Naive thymus-derived CD8-positive, alpha-beta T cell (primary cell): ENCODE measurements at regions not wholly inside any gene's neighbourhood (a gene's known extent, or its start where the extent isn't known, plus 50 kb on each side); places are given as distances from the start of the nearest gene placed in this dataset.

ENCODE experiments used
- ATAC-seq, 2 donors: fragments of 150-1000 bp; cut with Tn5 transposase in 1 of 2; sonication (Bioruptor Pico), chemical (Tn5 transposase) in 1 of 2; 1 replicate in 1 of 2; 2 replicates in 1 of 2; pipeline ENCODE4 v1.10.0; 2021; ENCODE audit warnings: mild to moderate bottlenecking in 2 of 2, moderate library complexity in 2 of 2
- POLR2A ChIA-PET: fragments of 350-600 bp; sonication (Branson Sonifier 250); formaldehyde crosslinking; loops from one replicate; lab custom pipeline; 2021; ENCODE audit warnings: antibody characterized with exemption; lab: Charles Lee
- DNase-seq, 10 donors: peaks; one replicate each; pipeline versions ENCODE4 v3.0.0 to v3.0.0-alpha.2; 2020 to 2022
- H3K27ac Mint-ChIP-seq, 10 donors: one replicate each; pipeline ENCODE4 v1.8.0; 2020 to 2022; ENCODE audit warnings: mild to moderate bottlenecking in 10 of 10, mixed read lengths in 10 of 10, moderate library complexity in 4 of 10, inconsistent platforms in 1 of 10
- H3K27me3 Mint-ChIP-seq, 5 donors: one replicate each; pipeline ENCODE4 v1.8.0; 2021 to 2022; ENCODE audit warnings: mixed read lengths in 5 of 5
- H3K36me3 Mint-ChIP-seq, 3 donors: one replicate each; pipeline ENCODE4 v1.8.0; 2020 to 2022; ENCODE audit warnings: mixed read lengths in 3 of 3, mild to moderate bottlenecking in 2 of 3, inconsistent platforms in 1 of 3
- H3K4me1 Mint-ChIP-seq, 4 donors: one replicate each; pipeline ENCODE4 v1.8.0; 2021 to 2022; ENCODE audit warnings: mixed read lengths in 4 of 4
- H3K4me3 Mint-ChIP-seq, 10 donors: one replicate each; pipeline ENCODE4 v1.8.0; 2020 to 2022; ENCODE audit warnings: mild to moderate bottlenecking in 10 of 10, mixed read lengths in 10 of 10, moderate library complexity in 6 of 10, inconsistent platforms in 1 of 10
- H3K9me3 Mint-ChIP-seq, 9 donors: one replicate each; pipeline ENCODE4 v1.8.0; 2020 to 2022; ENCODE audit warnings: mixed read lengths in 9 of 9, mild to moderate bottlenecking in 3 of 9, inconsistent platforms in 1 of 9, moderate library complexity in 1 of 9

DNA sequence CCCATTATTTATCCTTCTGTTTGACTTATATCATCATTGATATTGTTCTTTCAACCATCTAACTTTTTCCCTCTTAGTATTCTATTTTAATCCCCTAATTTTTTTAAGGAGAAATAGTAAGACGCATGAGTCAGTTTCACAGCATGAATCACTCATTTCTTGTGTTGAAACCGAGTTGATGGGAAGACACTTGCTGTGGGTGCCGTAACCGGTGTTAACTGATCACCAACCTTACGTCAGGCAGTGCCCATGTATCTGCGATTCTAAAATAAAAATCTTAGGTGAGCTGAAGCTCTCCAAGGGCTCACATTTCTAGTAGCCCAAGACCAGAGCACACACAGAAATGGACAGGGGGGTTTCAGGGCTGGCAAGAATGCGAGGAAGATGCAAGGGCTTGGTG, 348.1 kb downstream of the GALR1 start:
- Mint-ChIP-seq H3K27ac (no peak overlapping the region), H3K4me1 (no peaks in the 10 kb centered on the region), H3K4me3 (no peak overlapping the region), H3K27me3 (peaks cover 0 to 3% (median 3%) of the 10 kb centered on the region in 5 donors), H3K9me3 (no peaks in the 10 kb centered on the region), H3K36me3 (no peaks in the 10 kb centered on the region)
- POLR2A ChIA-PET: no interaction called here
- ATAC-seq (no peak), DNase-seq (no peak)

DNA sequence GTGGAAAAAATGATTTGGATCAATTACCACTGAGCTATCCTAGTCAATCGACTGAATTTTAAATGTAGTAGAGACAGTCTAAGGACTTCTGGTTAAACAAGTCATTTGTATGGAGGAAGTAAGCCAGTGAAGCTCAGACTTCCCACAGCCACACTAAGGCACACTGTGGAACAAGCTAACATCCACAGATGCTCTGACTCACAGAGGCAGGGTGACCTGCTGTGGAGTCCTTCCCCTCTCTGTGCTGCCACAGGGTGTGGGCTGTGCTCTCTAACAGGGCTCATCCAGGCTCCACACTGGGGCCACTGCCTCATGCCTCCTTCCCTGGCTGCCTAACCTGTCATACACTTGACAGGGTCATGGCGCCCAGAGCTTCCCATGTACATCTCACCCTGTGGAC, 351.0 kb downstream of the GALR1 start:
- Mint-ChIP-seq H3K27me3 (peaks cover 0 to 3% (median 2%) of the 10 kb centered on the region in 5 donors), H3K9me3 (no peaks in the 10 kb centered on the region), H3K4me3 (no peak overlapping the region), H3K27ac (no peak overlapping the region), H3K36me3 (no peaks in the 10 kb centered on the region), H3K4me1 (no peaks in the 10 kb centered on the region)
- ATAC-seq: no peak
- POLR2A ChIA-PET: no interaction called here
- no peak for DNase-seq

DNA sequence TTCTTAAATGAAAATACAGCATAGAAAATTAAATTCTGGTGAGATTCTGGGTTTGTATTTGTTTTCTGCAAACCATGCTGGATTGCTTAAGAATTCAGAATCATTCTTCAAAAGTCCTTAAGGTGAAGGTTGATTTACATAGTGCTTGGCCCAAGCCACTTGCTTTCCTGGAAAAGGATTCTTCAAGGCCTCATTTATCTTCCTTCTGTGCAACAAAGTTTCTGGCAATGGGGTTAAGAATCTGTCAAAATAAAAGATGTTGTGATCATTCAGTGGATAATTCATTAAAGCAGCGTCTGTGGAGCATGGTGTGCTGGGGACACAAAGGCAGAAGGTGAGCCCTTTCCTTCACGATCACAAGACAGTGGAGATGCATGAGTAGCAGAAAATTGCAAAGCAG, 351.9 kb downstream of the GALR1 start:
- H3K4me1 Mint-ChIP-seq: no peaks in the 10 kb centered on the region
- POLR2A ChIA-PET: no interaction called here
- H3K9me3 Mint-ChIP-seq: no peaks in the 10 kb centered on the region
- no peaks in the 10 kb centered on the region for H3K36me3 Mint-ChIP-seq
- DNase-seq (no peak), ATAC-seq (no peak)
- H3K27me3 Mint-ChIP-seq: peaks cover 2 to 10% (median 4%) of the 10 kb centered on the region in 5 donors
- no peak overlapping the region for H3K4me3 Mint-ChIP-seq
- H3K27ac Mint-ChIP-seq: no peak overlapping the region

DNA sequence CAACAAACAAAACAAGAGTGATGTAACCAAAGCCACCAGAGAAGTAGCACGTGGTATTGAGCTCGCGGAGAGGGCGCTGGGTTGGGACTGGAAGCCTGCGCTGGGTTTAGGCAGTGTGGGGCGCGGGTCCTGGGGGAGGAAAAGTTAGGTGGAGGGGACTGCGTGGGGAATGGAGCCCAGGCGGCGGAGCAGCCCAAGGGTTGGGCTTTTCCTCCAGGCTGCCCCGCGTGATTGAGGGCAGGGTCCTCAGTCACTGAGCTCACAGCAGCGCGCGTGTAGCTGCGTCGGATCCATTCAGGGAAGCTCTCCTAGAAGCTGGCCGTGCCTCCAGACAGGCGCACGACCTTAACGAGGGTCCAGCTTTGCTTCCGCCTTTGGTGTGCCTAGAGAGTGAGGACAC, 357.4 kb downstream of the GALR1 start:
- H3K27ac Mint-ChIP-seq: no peak overlapping the region
- POLR2A ChIA-PET: no interaction called here
- H3K9me3 Mint-ChIP-seq: no peaks in the 10 kb centered on the region
- no peak for ATAC-seq
- peaks cover 0 to 16% (median 5%) of the 10 kb centered on the region in 5 donors for H3K27me3 Mint-ChIP-seq
- no peak for DNase-seq
- no peak overlapping the region for H3K4me3 Mint-ChIP-seq
- no peaks in the 10 kb centered on the region for H3K36me3 Mint-ChIP-seq
- H3K4me1 Mint-ChIP-seq: no peaks in the 10 kb centered on the region

DNA sequence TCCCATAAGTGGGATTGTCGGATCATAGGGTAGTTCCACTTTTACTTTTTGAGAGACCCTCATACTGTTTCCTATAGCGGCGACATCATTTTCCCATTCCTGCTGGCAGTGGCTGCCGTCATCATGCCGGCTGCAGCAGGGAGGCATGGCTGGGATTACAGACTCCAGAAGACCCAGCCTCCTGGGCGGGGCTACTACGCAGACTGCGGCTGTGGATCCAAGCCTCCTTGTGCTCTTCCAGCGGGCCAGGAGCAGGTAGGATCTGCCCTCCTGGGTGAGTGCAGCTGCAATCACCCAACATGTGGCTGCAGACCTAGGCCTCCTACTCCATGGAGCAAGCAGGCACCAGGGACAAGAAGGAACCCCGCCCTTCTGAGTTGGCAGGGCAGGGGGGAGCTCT, 359.2 kb downstream of the GALR1 start:
- Mint-ChIP-seq H3K4me1 (no peaks in the 10 kb centered on the region), H3K27ac (no peak overlapping the region), H3K36me3 (no peaks in the 10 kb centered on the region), H3K4me3 (no peak overlapping the region), H3K27me3 (peaks cover 0 to 24% (median 7%) of the 10 kb centered on the region in 5 donors), H3K9me3 (no peaks in the 10 kb centered on the region)
- POLR2A ChIA-PET: no interaction called here
- ATAC-seq (no peak), DNase-seq (no peak)

DNA sequence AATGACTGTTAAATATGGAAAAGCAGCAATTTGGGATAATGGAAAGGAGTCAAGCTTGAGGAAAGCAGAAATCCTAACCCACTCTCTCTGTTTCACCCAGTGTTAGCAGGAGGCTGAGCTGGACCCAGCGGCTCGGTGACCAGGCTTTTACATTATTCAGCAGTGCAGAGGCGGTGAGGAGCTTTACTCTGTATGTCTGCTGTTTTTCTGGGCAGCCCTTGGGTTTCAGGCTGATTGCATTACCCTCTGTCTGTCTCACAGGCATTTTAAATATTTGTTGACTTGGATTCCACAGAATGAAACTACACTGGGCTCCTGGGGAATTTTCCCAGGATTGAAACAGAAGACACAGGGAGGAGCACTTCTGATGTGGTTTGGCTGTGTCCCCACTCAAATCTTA, 368.0 kb downstream of the GALR1 start:
- Mint-ChIP-seq H3K36me3 (no peaks in the 10 kb centered on the region), H3K9me3 (no peaks in the 10 kb centered on the region), H3K27me3 (peaks cover 0 to 29% (median 4%) of the 10 kb centered on the region in 5 donors), H3K4me1 (peaks cover 0 to 10% (median 3%) of the 10 kb centered on the region in 4 donors), H3K4me3 (no peak overlapping the region), H3K27ac (no peak overlapping the region)
- no peak for DNase-seq
- POLR2A ChIA-PET: no interaction called here
- no peak for ATAC-seq

DNA sequence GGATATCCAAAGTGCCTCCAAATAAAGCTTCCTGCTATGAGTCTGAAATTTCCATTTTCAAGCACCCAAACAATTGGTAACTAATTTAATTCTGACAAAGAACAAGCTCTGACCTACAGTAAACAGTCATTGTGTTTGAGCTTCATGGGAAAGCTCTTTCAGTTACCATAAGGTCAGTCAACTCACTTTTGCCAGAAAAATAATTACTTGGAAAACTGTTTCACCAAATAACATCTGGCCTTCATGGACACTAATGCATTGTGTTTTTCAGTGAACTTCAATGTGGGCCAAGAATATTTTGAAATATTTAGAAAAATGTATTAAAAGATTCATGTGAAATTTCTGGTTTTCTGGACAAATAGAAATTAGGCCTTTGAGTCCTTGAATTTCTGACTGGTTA, 369.9 kb downstream of the GALR1 start:
- Mint-ChIP-seq H3K27me3 (peaks cover 0 to 20% (median 0%) of the 10 kb centered on the region in 5 donors), H3K9me3 (no peaks in the 10 kb centered on the region), H3K4me1 (peaks cover 0 to 10% (median 3%) of the 10 kb centered on the region in 4 donors), H3K4me3 (no peak overlapping the region), H3K27ac (no peak overlapping the region), H3K36me3 (no peaks in the 10 kb centered on the region)
- POLR2A ChIA-PET: no interaction called here
- ATAC-seq (no peak), DNase-seq (no peak)

DNA sequence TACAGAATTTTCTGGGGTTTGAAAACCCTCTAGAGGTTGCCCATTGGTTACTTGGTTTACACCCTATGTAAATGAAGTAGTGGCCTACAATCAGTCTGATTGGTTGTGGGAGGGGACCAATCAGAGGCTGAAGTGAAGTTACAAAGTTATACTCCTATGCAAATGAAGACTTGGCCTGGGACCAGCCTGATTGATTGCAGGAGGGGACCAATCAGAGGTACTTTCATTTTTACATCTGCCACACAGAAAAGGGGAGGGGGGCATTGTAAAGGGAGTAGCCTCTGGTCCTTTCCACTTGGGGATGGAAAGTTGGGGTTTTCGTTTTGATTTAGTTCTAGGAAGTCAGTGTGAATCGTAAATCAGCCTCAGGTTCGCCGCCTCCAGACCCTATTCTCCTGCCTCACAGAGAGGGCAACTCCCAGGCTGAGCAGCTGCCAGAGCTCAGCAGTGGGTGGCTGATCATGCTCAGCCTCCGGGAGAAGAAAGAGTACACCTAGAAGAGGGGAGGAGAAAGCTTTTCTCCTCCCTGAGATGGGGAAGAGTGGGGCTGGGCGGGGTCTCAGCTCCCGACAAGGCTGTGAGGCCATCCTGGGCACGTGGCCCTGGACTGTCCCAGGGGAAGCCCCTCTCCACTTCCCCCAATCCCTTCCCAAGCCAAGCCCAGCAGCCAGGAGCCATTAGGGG, 372.5 kb downstream of the GALR1 start:
- peaks cover 0 to 9% (median 0%) of the 10 kb centered on the region in 5 donors for H3K27me3 Mint-ChIP-seq
- POLR2A ChIA-PET: no interaction called here
- H3K36me3 Mint-ChIP-seq: no peaks in the 10 kb centered on the region
- ATAC-seq: peak in 1 of 2 donors; percentile 23
- peaks cover 0 to 10% (median 3%) of the 10 kb centered on the region in 4 donors for H3K4me1 Mint-ChIP-seq
- H3K27ac Mint-ChIP-seq: peak overlapping the region in 2 of 10 donors; percentile 8 to 74
- DNase-seq: peak in 1 of 10 donors; percentile 17
- H3K4me3 Mint-ChIP-seq: peak overlapping the region in 5 of 10 donors; percentile 17 to 62 (median 36)
- H3K9me3 Mint-ChIP-seq: no peaks in the 10 kb centered on the region

DNA sequence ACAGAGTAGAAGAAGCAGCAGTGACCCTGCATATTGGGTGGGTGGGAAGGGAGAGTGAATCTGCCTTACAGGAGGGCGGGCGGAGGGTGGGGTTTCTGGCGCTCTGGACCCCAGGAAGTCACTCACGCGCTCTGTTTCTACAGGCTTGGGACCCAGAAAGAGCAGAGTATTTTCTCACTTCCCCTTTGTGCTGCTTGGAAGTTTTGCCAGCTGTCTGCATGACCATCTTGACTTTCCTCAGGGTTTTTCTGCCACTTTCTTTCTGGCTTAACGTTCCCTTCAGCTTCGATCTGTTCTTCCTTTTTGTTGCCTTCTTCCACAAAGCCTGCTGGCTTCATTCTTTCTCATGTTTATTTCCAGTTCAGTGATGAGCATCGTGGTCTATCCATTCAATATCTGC, 383.1 kb downstream of the GALR1 start:
- POLR2A ChIA-PET: no interaction called here
- H3K4me1 Mint-ChIP-seq: no peaks in the 10 kb centered on the region

DNA sequence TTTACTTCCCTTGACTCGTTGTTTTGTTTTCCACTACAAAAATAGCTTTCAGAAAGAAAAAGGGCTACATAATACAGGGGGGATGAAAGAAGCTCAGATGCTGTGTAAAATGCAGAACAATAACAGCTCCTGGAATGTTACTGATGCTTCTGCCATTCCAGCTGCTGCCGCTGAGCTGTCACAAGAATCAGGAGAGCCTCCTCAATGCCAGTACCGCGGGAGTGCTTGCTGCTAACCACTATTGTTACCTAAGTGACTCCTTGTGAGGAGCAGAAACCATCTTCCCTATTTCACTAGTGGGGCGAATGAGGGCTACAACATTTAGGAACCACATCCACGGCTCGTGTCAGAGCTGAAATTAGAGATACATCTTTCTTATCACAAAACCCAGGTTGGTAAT, 384.8 kb downstream of the GALR1 start:
- no peak for DNase-seq
- Mint-ChIP-seq H3K4me1 (no peaks in the 10 kb centered on the region), H3K9me3 (peaks cover 0 to 13% (median 0%) of the 10 kb centered on the region in 9 donors), H3K36me3 (peaks cover 0 to 7% (median 0%) of the 10 kb centered on the region in 3 donors), H3K4me3 (no peak overlapping the region), H3K27ac (no peak overlapping the region), H3K27me3 (peaks cover 9 to 69% (median 42%) of the 10 kb centered on the region in 5 donors)
- ATAC-seq: no peak
- POLR2A ChIA-PET: no interaction called here

More for the DNA sequence above, 383.1 kb downstream of the GALR1 start:
- DNase-seq (no peak), ATAC-seq (no peak)
- H3K36me3 Mint-ChIP-seq: peaks cover 0 to 7% (median 0%) of the 10 kb centered on the region in 3 donors
- H3K27me3 Mint-ChIP-seq: peaks cover 9 to 54% (median 25%) of the 10 kb centered on the region in 5 donors
- H3K4me3 Mint-ChIP-seq: no peak overlapping the region
- H3K27ac Mint-ChIP-seq: no peak overlapping the region
- H3K9me3 Mint-ChIP-seq: peaks cover 0 to 15% (median 0%) of the 10 kb centered on the region in 9 donors

DNA sequence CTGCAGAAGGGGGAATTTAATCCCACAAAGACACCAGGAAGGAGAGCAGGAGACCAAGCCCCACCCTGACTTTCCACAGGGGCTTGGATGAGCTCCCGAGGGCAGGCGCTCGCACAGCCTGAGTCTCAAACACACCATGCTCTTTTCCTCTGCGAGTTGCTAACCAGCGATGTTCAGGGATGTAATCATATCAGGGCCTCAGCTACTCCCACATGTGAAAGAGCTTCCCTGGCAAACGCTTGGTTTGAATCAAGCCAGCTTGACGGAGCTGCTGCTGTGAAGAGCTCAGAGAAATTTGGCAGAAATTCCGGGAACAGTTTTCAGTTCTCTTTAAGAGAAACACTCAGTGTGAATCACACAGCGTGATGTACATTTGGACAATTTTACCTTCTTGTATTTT, 385.8 kb downstream of the GALR1 start:
- POLR2A ChIA-PET: no interaction called here
- peaks cover 9 to 78% (median 44%) of the 10 kb centered on the region in 5 donors for H3K27me3 Mint-ChIP-seq
- no peaks in the 10 kb centered on the region for H3K4me1 Mint-ChIP-seq
- H3K36me3 Mint-ChIP-seq: peaks cover 0 to 7% (median 0%) of the 10 kb centered on the region in 3 donors
- ATAC-seq: no peak
- peaks cover 0 to 13% (median 0%) of the 10 kb centered on the region in 9 donors for H3K9me3 Mint-ChIP-seq
- H3K27ac Mint-ChIP-seq: no peak overlapping the region
- H3K4me3 Mint-ChIP-seq: no peak overlapping the region
- DNase-seq: no peak

DNA sequence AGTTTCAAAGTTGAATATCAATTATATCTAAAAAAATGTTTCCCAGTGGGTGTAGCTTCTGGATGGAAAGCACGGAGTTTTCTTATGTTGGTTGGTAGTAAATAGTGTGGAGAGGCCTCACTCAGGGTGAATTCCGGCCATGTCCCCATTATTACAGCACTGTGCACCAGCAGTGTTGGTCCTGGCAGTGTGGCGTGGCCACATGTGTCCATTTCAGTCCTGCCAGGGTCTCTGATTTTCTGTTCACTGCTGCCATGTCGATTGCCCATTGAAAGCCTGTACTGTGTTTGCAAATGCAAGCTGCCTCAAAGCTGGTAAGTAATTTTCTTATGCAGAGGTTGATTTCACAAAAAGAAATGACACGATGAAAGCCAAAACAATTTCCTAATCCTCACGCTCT, 386.2 kb downstream of the GALR1 start:
- H3K27me3 Mint-ChIP-seq: peaks cover 10 to 82% (median 44%) of the 10 kb centered on the region in 5 donors
- H3K4me1 Mint-ChIP-seq: no peaks in the 10 kb centered on the region
- no peak for ATAC-seq
- H3K36me3 Mint-ChIP-seq: peaks cover 0 to 7% (median 0%) of the 10 kb centered on the region in 3 donors
- H3K4me3 Mint-ChIP-seq: no peak overlapping the region
- no peak for DNase-seq
- POLR2A ChIA-PET: no interaction called here
- H3K27ac Mint-ChIP-seq: no peak overlapping the region
- peaks cover 0 to 13% (median 0%) of the 10 kb centered on the region in 9 donors for H3K9me3 Mint-ChIP-seq

DNA sequence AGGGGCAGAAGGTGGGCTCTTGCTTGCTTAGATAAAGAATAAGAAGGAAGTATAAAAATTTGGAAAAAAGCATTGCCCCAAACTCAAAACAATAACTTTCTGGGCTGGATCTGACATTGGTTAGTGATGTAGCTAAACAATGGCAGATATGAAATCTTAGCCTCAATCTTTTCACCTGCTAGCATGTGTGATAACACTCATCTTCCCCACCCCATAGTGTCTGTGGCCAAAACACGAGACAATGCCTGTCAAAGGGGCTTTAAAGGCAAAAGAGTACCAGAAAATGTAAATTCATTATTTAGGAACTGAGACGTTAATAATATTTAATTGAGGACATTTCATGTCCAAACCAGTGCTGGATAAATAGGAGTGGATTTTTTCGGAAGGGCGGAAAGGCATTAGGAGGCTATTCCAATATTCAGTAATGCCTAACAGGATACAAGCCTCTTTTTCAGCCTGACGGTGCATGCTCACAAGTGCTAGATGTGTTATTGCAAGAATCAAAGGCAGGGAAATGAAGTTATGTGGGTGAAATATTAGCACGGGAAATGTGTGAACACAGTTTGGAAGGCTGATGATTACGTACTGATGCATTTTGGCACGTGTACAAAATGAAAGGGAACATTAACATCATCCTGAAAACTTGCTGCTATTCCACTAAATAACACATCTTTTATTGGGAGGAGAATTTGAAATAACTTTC, 395.7 kb downstream of the GALR1 start:
- POLR2A ChIA-PET: no interaction called here
- ATAC-seq (no peak), DNase-seq (peak in 1 of 10 donors; percentile 25)
- Mint-ChIP-seq H3K27ac (peak overlapping the region in 1 of 10 donors; percentile 61), H3K9me3 (peaks cover 0 to 19% (median 8%) of the 10 kb centered on the region in 9 donors), H3K4me3 (no peak overlapping the region), H3K36me3 (peaks cover 0 to 12% (median 3%) of the 10 kb centered on the region in 3 donors), H3K27me3 (peaks cover 4 to 18% (median 8%) of the 10 kb centered on the region in 5 donors), H3K4me1 (peaks cover 0 to 6% (median 0%) of the 10 kb centered on the region in 4 donors)
